Activated CD4-positive, alpha-beta T cell treated with anti-CD3 and anti-CD28 coated beads, Interleukin-2, amount 10 ng/mL, durations not matched to agents 24 days and 14 days (primary cell): ENCODE measurements at regions not wholly inside any gene's neighbourhood (a gene's known extent, or its start where the extent isn't known, plus 50 kb on each side); places are given as distances from the start of the nearest gene placed in this dataset.
A peak's percentile ranks its signal among the peaks of the same experiment; 100 is the strongest.

Experiments used
- DNase-seq: peaks from one replicate; pipeline ENCODE4 v3.0.0; 2022
- H3K27ac Mint-ChIP-seq: one replicate; pipeline ENCODE4 v1.8.0; 2022; ENCODE audit warnings: mild to moderate bottlenecking, mixed read lengths
- H3K27me3 Mint-ChIP-seq: one replicate; pipeline ENCODE4 v1.8.0; 2022; ENCODE audit warnings: mixed read lengths
- H3K36me3 Mint-ChIP-seq: one replicate; pipeline ENCODE4 v1.8.0; 2022; ENCODE audit warnings: low read depth, mild to moderate bottlenecking, mixed read lengths
- H3K4me1 Mint-ChIP-seq: one replicate; pipeline ENCODE4 v1.8.0; 2021; ENCODE audit warnings: mixed read lengths
- H3K4me3 Mint-ChIP-seq: one replicate; pipeline ENCODE4 v1.8.0; 2022; ENCODE audit warnings: mild to moderate bottlenecking, moderate library complexity, mixed read lengths
- H3K9me3 Mint-ChIP-seq: one replicate; pipeline ENCODE4 v1.8.0; 2021; ENCODE audit warnings: mixed read lengths
- intact Hi-C: fragments of 100-400 bp; cut with micrococcal nuclease; formaldehyde crosslinking; loops from one replicate; pipeline ENCODE4 v1.15.1; 2023

DNA sequence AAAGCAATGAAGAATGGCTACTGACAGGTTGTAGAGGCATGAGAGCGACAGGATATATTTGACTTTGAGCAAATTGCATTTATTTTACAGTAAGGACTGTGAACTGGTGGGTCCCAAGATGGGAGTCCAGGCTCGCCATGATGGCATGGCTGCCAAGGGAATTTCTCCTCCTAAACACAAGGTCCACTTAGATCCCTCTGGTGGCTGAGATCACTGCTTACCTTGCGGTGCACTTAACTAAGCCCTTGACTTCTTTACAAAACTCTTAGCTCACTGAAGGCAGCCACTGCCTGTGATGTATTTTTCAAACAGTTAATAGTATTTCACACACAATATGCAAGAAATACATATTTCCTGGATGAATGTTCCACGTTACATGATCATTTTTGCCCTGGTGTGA lies 50.3 kb upstream of the SORBS2 start:
- H3K4me1 Mint-ChIP-seq: no peaks in the 10 kb centered on the region
- no peak for DNase-seq
- H3K27me3 Mint-ChIP-seq: no peaks in the 10 kb centered on the region
- no peak overlapping the region for H3K4me3 Mint-ChIP-seq
- intact Hi-C loops: no loop called here
- no peaks in the 10 kb centered on the region for H3K9me3 Mint-ChIP-seq
- H3K27ac Mint-ChIP-seq: no peak overlapping the region
- H3K36me3 Mint-ChIP-seq: no peaks in the 10 kb centered on the region

DNA sequence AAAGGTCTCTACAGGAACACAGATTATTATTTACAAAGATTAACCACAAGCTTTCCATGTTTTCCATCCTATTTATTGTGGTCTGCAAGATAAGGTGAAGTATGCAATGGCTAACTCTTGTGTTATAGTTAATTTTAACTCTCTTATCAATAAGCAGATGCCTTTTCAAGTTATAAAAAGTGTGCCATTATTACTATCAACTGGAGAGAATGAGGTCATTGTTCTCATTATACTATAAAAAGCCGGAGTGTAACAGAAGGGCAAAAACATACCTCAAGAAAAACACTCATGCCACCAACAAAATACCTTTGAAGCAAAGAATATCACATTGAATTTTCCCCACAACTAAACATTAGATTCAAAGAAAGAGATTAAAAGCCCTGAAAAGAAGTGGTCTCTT lies 52.0 kb upstream of the SORBS2 start:
- Mint-ChIP-seq H3K9me3 (no peaks in the 10 kb centered on the region), H3K4me1 (no peaks in the 10 kb centered on the region), H3K27ac (no peak overlapping the region), H3K27me3 (no peaks in the 10 kb centered on the region), H3K4me3 (no peak overlapping the region), H3K36me3 (no peaks in the 10 kb centered on the region)
- no peak for DNase-seq
- intact Hi-C loops: no loop called here

GRCh38 chr4:185865901-185866328 lies 53.9 kb upstream of the SORBS2 start:
- no peak for DNase-seq
- no peak overlapping the region for H3K4me3 Mint-ChIP-seq
- no peaks in the 10 kb centered on the region for H3K36me3 Mint-ChIP-seq
- no peak overlapping the region for H3K27ac Mint-ChIP-seq
- intact Hi-C loops: no loop called here
- no peaks in the 10 kb centered on the region for H3K9me3 Mint-ChIP-seq
- H3K27me3 Mint-ChIP-seq: no peaks in the 10 kb centered on the region
- H3K4me1 Mint-ChIP-seq: no peaks in the 10 kb centered on the region

DNA sequence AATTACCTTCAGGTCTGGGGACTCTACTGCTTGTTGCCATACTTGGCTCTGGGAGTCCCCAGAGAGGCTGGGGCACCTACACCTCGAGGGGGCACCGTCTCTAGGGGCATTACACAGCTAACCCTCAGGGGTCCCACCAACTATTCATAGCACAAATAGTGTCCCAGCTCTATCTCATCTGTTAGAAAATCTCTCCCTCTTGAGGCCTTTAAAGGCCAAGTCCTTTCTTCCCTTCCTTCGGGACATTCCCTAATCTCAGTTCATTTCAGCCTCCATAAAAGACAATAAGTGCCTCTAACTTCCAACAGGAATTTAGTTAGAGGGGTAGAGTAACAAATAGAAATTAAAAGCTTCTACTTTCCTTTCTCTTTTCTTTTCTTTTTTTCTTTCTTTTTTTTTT lies 55.8 kb upstream of the SORBS2 start:
- no peaks in the 10 kb centered on the region for H3K27me3 Mint-ChIP-seq
- intact Hi-C loops: no loop called here
- H3K36me3 Mint-ChIP-seq: no peaks in the 10 kb centered on the region
- no peak overlapping the region for H3K27ac Mint-ChIP-seq
- DNase-seq: no peak
- no peaks in the 10 kb centered on the region for H3K9me3 Mint-ChIP-seq
- no peak overlapping the region for H3K4me3 Mint-ChIP-seq
- no peaks in the 10 kb centered on the region for H3K4me1 Mint-ChIP-seq

DNA sequence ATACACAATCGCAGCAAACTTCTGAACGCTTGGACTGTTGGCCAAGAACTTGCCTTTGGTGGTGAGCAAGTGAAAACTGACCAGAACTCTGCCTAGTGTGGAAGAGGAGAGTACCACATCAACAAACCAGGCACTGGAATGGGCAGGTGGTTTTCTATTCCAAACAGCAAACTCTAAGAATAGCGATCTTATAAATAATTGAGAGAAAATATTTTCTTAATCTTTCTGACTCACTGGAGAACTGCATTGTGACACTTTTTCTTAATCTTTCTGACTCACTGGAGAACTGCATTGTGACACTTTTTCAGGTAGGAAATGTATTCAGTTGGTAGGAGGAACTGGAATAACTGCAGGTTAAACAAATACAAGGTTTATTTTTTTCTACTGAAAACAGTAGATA lies 57.0 kb upstream of the SORBS2 start:
- H3K27ac Mint-ChIP-seq: no peak overlapping the region
- H3K36me3 Mint-ChIP-seq: no peaks in the 10 kb centered on the region
- intact Hi-C loops: no loop called here
- DNase-seq: no peak
- no peaks in the 10 kb centered on the region for H3K4me1 Mint-ChIP-seq
- no peaks in the 10 kb centered on the region for H3K9me3 Mint-ChIP-seq
- H3K4me3 Mint-ChIP-seq: no peak overlapping the region
- no peaks in the 10 kb centered on the region for H3K27me3 Mint-ChIP-seq

- H3K9me3 Mint-ChIP-seq: no peaks in the 10 kb centered on the region
- intact Hi-C loops: no loop called here
These were observed 57.4 kb upstream of the SORBS2 start for GRCh38 chr4:185869427-185869826.

GRCh38 chr4:185870366-185870765 lies 58.4 kb upstream of the SORBS2 start:
- Mint-ChIP-seq H3K9me3 (no peaks in the 10 kb centered on the region), H3K27me3 (no peaks in the 10 kb centered on the region), H3K27ac (no peak overlapping the region), H3K36me3 (no peaks in the 10 kb centered on the region), H3K4me3 (no peak overlapping the region), H3K4me1 (no peaks in the 10 kb centered on the region)
- DNase-seq: no peak
- intact Hi-C loops: no loop called here

More at GRCh38 chr4:185869427-185869826, 57.4 kb upstream of the SORBS2 start:
- H3K36me3 Mint-ChIP-seq: no peaks in the 10 kb centered on the region
- no peaks in the 10 kb centered on the region for H3K4me1 Mint-ChIP-seq
- DNase-seq: no peak
- no peaks in the 10 kb centered on the region for H3K27me3 Mint-ChIP-seq
- no peak overlapping the region for H3K4me3 Mint-ChIP-seq
- no peak overlapping the region for H3K27ac Mint-ChIP-seq

GRCh38 chr4:185872747-185873380 lies 60.9 kb upstream of the SORBS2 start:
- intact Hi-C loops: no loop called here
- H3K27me3 Mint-ChIP-seq: no peaks in the 10 kb centered on the region
- H3K36me3 Mint-ChIP-seq: no peaks in the 10 kb centered on the region
- no peak for DNase-seq
- no peak overlapping the region for H3K27ac Mint-ChIP-seq
- H3K9me3 Mint-ChIP-seq: no peaks in the 10 kb centered on the region
- no peaks in the 10 kb centered on the region for H3K4me1 Mint-ChIP-seq
- no peak overlapping the region for H3K4me3 Mint-ChIP-seq

DNA sequence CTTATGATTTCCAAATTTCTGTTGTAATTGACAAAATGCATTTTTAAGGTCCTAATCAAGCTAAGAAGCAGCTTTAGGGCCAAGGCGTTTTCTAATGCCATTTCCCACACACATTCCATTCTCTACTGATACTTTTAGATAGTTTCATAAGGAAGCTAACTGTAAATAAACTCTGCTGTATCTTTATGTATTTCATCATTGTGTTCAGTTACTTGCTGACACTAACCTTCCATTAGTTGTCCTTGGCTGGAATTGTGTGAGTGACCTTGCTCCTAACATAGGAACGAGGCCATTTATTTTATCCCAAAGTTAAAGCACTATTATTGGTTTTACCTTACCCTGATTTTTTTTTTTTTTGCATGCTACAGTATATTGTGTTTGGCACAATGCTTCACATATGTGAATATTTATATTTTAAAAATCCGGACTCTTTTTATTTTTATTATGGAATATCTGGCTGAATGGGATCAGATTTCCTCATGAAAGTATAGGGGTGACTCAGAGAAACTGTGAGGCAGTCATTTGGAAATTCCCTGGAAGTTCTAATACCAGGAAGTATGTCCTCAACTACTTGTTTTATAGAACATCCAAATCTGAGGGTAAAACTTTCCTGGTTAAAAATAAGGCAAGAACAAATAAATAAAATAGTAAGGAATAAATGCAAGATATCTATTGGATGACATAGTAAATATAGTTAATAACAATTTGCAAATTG lies 62.7 kb upstream of the SORBS2 start:
- no peak for DNase-seq
- no peaks in the 10 kb centered on the region for H3K36me3 Mint-ChIP-seq
- no peak overlapping the region for H3K4me3 Mint-ChIP-seq
- no peaks in the 10 kb centered on the region for H3K9me3 Mint-ChIP-seq
- no peaks in the 10 kb centered on the region for H3K27me3 Mint-ChIP-seq
- H3K4me1 Mint-ChIP-seq: no peaks in the 10 kb centered on the region
- intact Hi-C loops: no loop called here
- no peak overlapping the region for H3K27ac Mint-ChIP-seq

- Mint-ChIP-seq H3K9me3 (no peaks in the 10 kb centered on the region), H3K27ac (no peak overlapping the region), H3K4me1 (no peaks in the 10 kb centered on the region), H3K27me3 (no peaks in the 10 kb centered on the region), H3K36me3 (no peaks in the 10 kb centered on the region), H3K4me3 (no peak overlapping the region)
- no peak for DNase-seq
- intact Hi-C loops: no loop called here
These were observed 63.4 kb upstream of the SORBS2 start for GRCh38 chr4:185875316-185875907.

GRCh38 chr4:185878633-185879032 lies 66.6 kb upstream of the SORBS2 start:
- Mint-ChIP-seq H3K27me3 (no peaks in the 10 kb centered on the region), H3K4me3 (no peak overlapping the region), H3K27ac (no peak overlapping the region), H3K4me1 (no peaks in the 10 kb centered on the region), H3K36me3 (no peaks in the 10 kb centered on the region), H3K9me3 (no peaks in the 10 kb centered on the region)
- intact Hi-C loops: no loop called here
- no peak for DNase-seq

DNA sequence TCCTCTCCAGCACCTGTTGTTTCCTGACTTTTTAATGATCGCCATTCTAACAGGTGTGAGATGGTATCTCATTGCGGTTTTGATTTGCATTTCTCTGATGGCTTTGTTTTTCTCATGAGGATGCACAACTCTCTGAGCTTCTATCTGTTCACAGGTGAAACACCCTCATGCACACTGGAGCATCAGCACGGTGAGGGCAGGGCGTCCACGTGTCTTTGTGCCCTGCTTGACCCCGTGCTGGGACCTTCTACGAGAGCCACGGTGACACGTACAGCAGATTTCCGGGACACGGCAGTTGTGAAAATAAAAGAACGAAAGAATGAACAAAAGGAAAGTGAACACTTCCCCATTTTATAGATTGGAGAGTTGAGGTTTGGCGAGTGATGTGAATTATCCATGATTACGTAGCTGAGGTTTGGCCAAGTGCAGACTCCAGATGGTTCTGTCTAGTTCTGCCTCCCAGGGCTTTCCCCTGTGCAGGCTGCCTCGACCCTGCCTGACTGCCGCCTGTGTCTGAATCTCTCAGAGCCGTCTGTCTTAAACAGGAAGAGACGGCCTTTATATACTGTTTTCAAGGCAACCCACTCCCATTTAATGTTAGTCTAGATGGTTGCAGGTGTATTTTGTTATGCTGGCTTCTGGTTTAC lies 67.8 kb upstream of the SORBS2 start:
- H3K4me3 Mint-ChIP-seq: no peak overlapping the region
- no peaks in the 10 kb centered on the region for H3K36me3 Mint-ChIP-seq
- H3K9me3 Mint-ChIP-seq: no peaks in the 10 kb centered on the region
- no peak for DNase-seq
- no peak overlapping the region for H3K27ac Mint-ChIP-seq
- no peaks in the 10 kb centered on the region for H3K27me3 Mint-ChIP-seq
- intact Hi-C loops: no loop called here
- H3K4me1 Mint-ChIP-seq: no peaks in the 10 kb centered on the region

DNA sequence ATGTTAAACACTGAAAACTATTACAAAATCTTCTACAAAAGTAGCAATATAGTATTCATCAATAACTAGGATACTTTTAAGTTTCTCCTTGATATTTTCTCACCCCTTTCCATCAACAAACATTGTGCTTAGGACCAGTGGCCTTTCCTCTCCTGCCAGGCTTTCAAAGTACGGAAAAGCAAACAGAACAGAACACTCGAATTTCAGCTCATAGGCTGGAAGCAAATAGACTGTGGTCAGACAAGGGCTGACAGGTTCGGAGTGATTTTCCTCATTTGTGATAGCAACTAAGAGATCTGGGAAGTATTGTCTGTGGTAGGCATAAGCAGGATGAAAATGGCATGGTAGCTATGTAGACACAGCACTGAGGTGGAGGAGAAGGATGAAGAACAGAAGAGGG lies 68.6 kb upstream of the SORBS2 start:
- Mint-ChIP-seq H3K9me3 (no peaks in the 10 kb centered on the region), H3K27me3 (no peaks in the 10 kb centered on the region), H3K4me3 (no peak overlapping the region), H3K27ac (no peak overlapping the region), H3K4me1 (no peaks in the 10 kb centered on the region), H3K36me3 (no peaks in the 10 kb centered on the region)
- intact Hi-C loops: no loop called here
- peak; percentile 14 for DNase-seq

DNA sequence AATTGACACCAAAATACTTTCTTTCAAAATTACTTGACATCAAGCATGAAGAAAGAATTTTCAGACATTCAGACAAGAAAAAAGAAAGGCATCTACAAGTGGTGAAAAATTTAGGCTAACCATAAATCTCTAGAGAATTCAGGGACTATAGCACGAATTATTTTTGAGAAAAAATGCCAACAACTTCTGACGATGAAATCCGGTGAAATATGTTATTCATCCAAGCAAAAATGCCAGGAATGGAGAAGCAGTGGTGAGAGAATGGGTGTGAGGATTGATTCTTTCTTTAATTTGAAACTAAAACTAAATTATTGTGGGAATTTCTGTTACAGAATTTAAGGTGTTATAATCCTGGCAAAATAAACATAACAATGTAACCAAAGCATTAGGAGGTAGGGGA lies 69.4 kb upstream of the SORBS2 start:
- H3K36me3 Mint-ChIP-seq: no peaks in the 10 kb centered on the region
- no peaks in the 10 kb centered on the region for H3K4me1 Mint-ChIP-seq
- H3K27ac Mint-ChIP-seq: no peak overlapping the region

More for the DNA sequence above, 69.4 kb upstream of the SORBS2 start:
- no peak overlapping the region for H3K4me3 Mint-ChIP-seq
- no peaks in the 10 kb centered on the region for H3K9me3 Mint-ChIP-seq
- H3K27me3 Mint-ChIP-seq: no peaks in the 10 kb centered on the region
- intact Hi-C loops: no loop called here
- DNase-seq: no peak
